ENCODE measurements at regions not wholly inside any gene's neighbourhood (a gene's known extent, or its start where the extent isn't known, plus 50 kb on each side); places are given as distances from the start of the nearest gene placed in this dataset.

DNA sequence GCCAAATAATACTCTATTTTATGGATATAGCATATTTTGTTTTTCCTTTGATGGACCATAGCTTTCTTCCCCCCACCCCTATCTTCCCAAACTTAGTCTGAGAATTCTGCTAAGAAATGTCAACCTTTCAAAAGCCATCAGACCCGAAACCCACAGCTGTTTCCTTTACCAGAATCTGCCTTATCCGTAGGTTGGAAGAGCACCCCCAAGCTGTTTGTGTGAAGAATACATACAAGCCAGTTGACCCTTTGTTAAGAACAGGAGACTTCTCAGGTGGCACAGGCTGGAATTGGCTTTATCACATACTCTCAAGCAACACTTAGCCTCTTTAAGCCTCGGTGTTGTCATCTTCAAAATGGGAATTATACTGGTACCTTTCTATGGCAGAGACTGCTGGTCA lies 135.1 kb downstream of the ACTR3 start:
- TF ChIP-seq KLF12 (CRISPR knock-in tag; IDR thresholded peaks at IDR 0.05; ENCODE audit: borderline replicate concordance) (no peak), HDAC6 (IDR thresholded peaks at IDR 0.05; ENCODE audit: low read depth, low read length) (no peak), ZNF552 (CRISPR knock-in tag; IDR thresholded peaks at IDR 0.05; ENCODE audit: borderline replicate concordance) (no peak)
